H9 (cell line): ENCODE measurements at regions not wholly inside any gene's neighbourhood (a gene's known extent, or its start where the extent isn't known, plus 50 kb on each side); places are given as distances from the start of the nearest gene placed in this dataset.
"Not testable (repeated sequence)": the region's sequence is repeated elsewhere in the genome, so short reads cannot be mapped to it uniquely, and the experiment has no call there.

Source experiments
- DNase-seq: peaks from one replicate; pipeline ENCODE4 v3.0.0-alpha.2; 2017
- H2AFZ ChIP-seq: one replicate; pipeline ENCODE4 v1.6.1; 2013; ENCODE audit warnings: mild to moderate bottlenecking, low read length, control low read depth, moderate library complexity
- H2AK5ac ChIP-seq: 2 replicates; pipeline ENCODE4 v1.6.1; 2013; ENCODE audit warnings: low read length, control low read depth, mixed read lengths; ENCODE audit not compliant: insufficient read length
- H2BK120ac ChIP-seq: one replicate; pipeline ENCODE4 v1.6.1; 2013; ENCODE audit warnings: low read depth, mild to moderate bottlenecking, low read length, control low read depth, inconsistent platforms; ENCODE audit not compliant: poor library complexity, severe bottlenecking
- H2BK12ac ChIP-seq: 2 replicates; pipeline ENCODE4 v1.6.1; 2013; ENCODE audit warnings: low read length, control low read depth, mixed read lengths, low read depth; ENCODE audit not compliant: insufficient read length
- H2BK15ac ChIP-seq: 2 replicates; pipeline ENCODE4 v1.6.1; 2013; ENCODE audit warnings: low read depth, low read length, control low read depth
- H2BK20ac ChIP-seq: one replicate; pipeline ENCODE4 v1.6.1; 2013; ENCODE audit warnings: low read depth, mild to moderate bottlenecking, low read length, control low read depth, inconsistent platforms; ENCODE audit not compliant: poor library complexity, severe bottlenecking
- H2BK5ac ChIP-seq: 2 replicates; pipeline ENCODE4 v1.6.1; 2013; ENCODE audit warnings: low read length, control low read depth, mixed read lengths; ENCODE audit not compliant: insufficient read length
- H3K14ac ChIP-seq: 2 replicates; pipeline ENCODE4 v1.6.1; 2013; ENCODE audit warnings: low read length, control low read depth; ENCODE audit not compliant: insufficient read depth
- H3K18ac ChIP-seq: 2 replicates; pipeline ENCODE4 v1.6.1; 2013; ENCODE audit warnings: low read depth, mild to moderate bottlenecking, mixed read lengths, low read length, control low read depth; ENCODE audit not compliant: insufficient read length
- H3K23ac ChIP-seq: 2 replicates; pipeline ENCODE4 v1.6.1; 2013; ENCODE audit warnings: low read length, control low read depth, mixed read lengths, low read depth; ENCODE audit not compliant: insufficient read length
- H3K23me2 ChIP-seq: 2 replicates; pipeline ENCODE4 v1.6.1; 2013; ENCODE audit warnings: low read depth, mild to moderate bottlenecking, mixed read lengths, low read length, control low read depth; ENCODE audit not compliant: insufficient read length, poor library complexity, severe bottlenecking
- H3K27ac ChIP-seq: 2 replicates; pipeline ENCODE4 v1.5.1; 2013; ENCODE audit warnings: low read length, control low read depth, mixed read lengths, low read depth; ENCODE audit not compliant: insufficient read length
- H3K27me3 ChIP-seq: 2 replicates; pipeline ENCODE4 v1.6.1; 2013; ENCODE audit warnings: low read length, control low read depth, inconsistent platforms; ENCODE audit not compliant: insufficient read depth
- H3K4ac ChIP-seq: 2 replicates; pipeline ENCODE4 v1.6.1; 2013; ENCODE audit warnings: low read depth, mild to moderate bottlenecking, control low read depth, inconsistent platforms, low read length, moderate library complexity
- H3K4me1 ChIP-seq: 2 replicates; pipeline ENCODE4 v1.6.1; 2013; ENCODE audit warnings: low read length, control low read depth, inconsistent platforms; ENCODE audit not compliant: insufficient read depth
- H3K4me2 ChIP-seq: 2 replicates; pipeline ENCODE4 v1.6.1; 2013; ENCODE audit warnings: low read length, control low read depth, mixed read lengths; ENCODE audit not compliant: insufficient read length, insufficient read depth
- H3K56ac ChIP-seq: 2 replicates; pipeline ENCODE4 v1.6.1; 2013; ENCODE audit warnings: low read depth, mild to moderate bottlenecking, mixed read lengths, low read length, control low read depth; ENCODE audit not compliant: insufficient read length
- H3K79me1 ChIP-seq: 2 replicates; pipeline ENCODE4 v1.6.1; 2013; ENCODE audit warnings: low read depth, mild to moderate bottlenecking, moderate library complexity, low read length, control low read depth, inconsistent platforms; ENCODE audit not compliant: insufficient read depth, poor library complexity, severe bottlenecking
- H3K79me2 ChIP-seq: 2 replicates; pipeline ENCODE4 v1.6.1; 2013; ENCODE audit warnings: low read length, control low read depth, inconsistent platforms; ENCODE audit not compliant: insufficient read depth
- H3K9ac ChIP-seq: 2 replicates; pipeline ENCODE4 v1.6.1; 2013; ENCODE audit warnings: low read length, control low read depth, mixed read lengths; ENCODE audit not compliant: insufficient read length; ENCODE audit errors: extremely low read depth
- H3K9me3 ChIP-seq: one replicate; pipeline ENCODE4 v1.6.1; 2013; ENCODE audit warnings: low read depth, low read length, inconsistent platforms; ENCODE audit not compliant: control insufficient read depth
- H3T11ph ChIP-seq: one replicate; pipeline ENCODE4 v1.6.1; 2013; ENCODE audit warnings: mild to moderate bottlenecking, low read length, control low read depth, inconsistent platforms
- H4K20me1 ChIP-seq: one replicate; pipeline ENCODE4 v1.6.1; 2013; ENCODE audit not compliant: control insufficient read depth, insufficient read length, insufficient read depth
- H4K5ac ChIP-seq: 2 replicates; pipeline ENCODE4 v1.6.1; 2013; ENCODE audit warnings: low read depth, mild to moderate bottlenecking, mixed read lengths, low read length, control low read depth; ENCODE audit not compliant: insufficient read length
- H4K8ac ChIP-seq: replicated peaks from 2 replicates; pipeline ENCODE4 v1.6.1; 2013; ENCODE audit warnings: low read length, control low read depth, mixed read lengths, low read depth; ENCODE audit not compliant: insufficient read length
- H4K91ac ChIP-seq: 2 replicates; pipeline ENCODE4 v1.6.1; 2013; ENCODE audit warnings: low read depth, mild to moderate bottlenecking, moderate library complexity, mixed read lengths, low read length, control low read depth; ENCODE audit not compliant: insufficient read length
- H3K27ac Mint-ChIP-seq, 3 experiments: 2 replicates in 2 of 3; 3 replicates in 1 of 3; pipeline ENCODE4 v1.8.0; 2020 to 2021; ENCODE audit warnings: mixed read lengths in 3 of 3, mild to moderate bottlenecking in 1 of 3, moderate library complexity in 1 of 3
- H3K27me3 Mint-ChIP-seq: 2 replicates; pipeline ENCODE4 v1.8.0; 2021; ENCODE audit warnings: low read depth, mild to moderate bottlenecking, moderate library complexity, mixed read lengths
- H3K36me3 Mint-ChIP-seq, 3 experiments: 2 replicates in 2 of 3; 3 replicates in 1 of 3; pipeline ENCODE4 v1.8.0; 2020 to 2021; ENCODE audit warnings: low read depth in 3 of 3, mixed read lengths in 3 of 3; ENCODE audit not compliant: insufficient read depth in 1 of 3
- H3K4me1 Mint-ChIP-seq, 2 experiments: 2 replicates each; pipeline ENCODE4 v1.8.0; 2020; ENCODE audit warnings: mixed read lengths in 2 of 2
- H3K4me3 Mint-ChIP-seq, 2 experiments: 2 replicates in 1 of 2; 3 replicates in 1 of 2; pipeline ENCODE4 v1.8.0; 2020 to 2021; ENCODE audit warnings: mild to moderate bottlenecking in 2 of 2, mixed read lengths in 2 of 2, moderate library complexity in 1 of 2
- H3K9me3 Mint-ChIP-seq, 2 experiments: 2 replicates in 1 of 2; 3 replicates in 1 of 2; pipeline ENCODE4 v1.8.0; 2020; ENCODE audit warnings: mild to moderate bottlenecking in 2 of 2, mixed read lengths in 2 of 2, moderate library complexity in 1 of 2
- whole genome bisulfite sequencing: extraction: QIAGEN DNeasy Blood & Tissue Kit; methylation state at CpG from one replicate; pipeline ENCODE4 v1.1.7; 2013; ENCODE audit warnings: missing lambda C conversion rate, low lambda C conversion rate, mixed read lengths; ENCODE audit not compliant: insufficient read length; ENCODE audit errors: extremely low coverage; 5-methylcytosine and 5-hydroxymethylcytosine counted together
- TF ChIP-seq, protein P1 (sequence below): fragments of 200-600 bp; sonication (generic); conservative IDR thresholded peaks from 3 replicates; pipeline ENCODE4 v1.8.0; 2021; ENCODE audit warnings: antibody characterized with exemption, mild to moderate bottlenecking

DNA sequence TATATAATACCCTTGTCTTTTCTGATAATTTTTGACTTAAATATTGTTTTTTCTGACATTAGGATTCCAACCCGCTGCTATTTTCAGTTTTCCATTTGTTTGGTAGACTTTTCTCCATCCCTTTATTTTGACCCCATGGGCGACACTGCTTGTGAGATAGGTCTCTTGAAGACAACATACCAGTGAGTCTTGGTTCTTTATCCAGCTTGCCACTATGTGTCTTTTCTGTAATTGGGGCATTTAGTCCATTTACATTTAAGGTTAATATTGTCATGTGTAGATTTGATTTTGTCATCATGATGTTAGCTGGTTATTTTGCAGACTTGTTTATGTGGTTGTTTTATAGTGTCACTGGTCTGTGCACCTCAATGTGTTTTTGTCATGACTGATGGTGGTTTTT is 67.7 kb upstream of the IRAK1BP1 start:
- Histone ChIP-seq H4K8ac (no peak overlapping the region), H3K4ac (no peak overlapping the region), H3K27me3 (no peaks in the 10 kb centered on the region), H3K9me3 (no peaks in the 10 kb centered on the region), H3K27ac (no peak overlapping the region), H2BK5ac (no peak overlapping the region), H3K23ac (no peak overlapping the region), H3K79me1 (no peaks in the 10 kb centered on the region), H4K20me1 (no peaks in the 10 kb centered on the region), H2AFZ (no peak overlapping the region), H3K79me2 (no peaks in the 10 kb centered on the region), H2AK5ac (no peak overlapping the region), H3K23me2 (no peaks in the 10 kb centered on the region), H2BK15ac (no peak overlapping the region), H2BK20ac (no peak overlapping the region), H2BK120ac (no peak overlapping the region), H4K5ac (no peak overlapping the region), H2BK12ac (no peak overlapping the region), H3K56ac (no peak overlapping the region), H3K4me1 (no peaks in the 10 kb centered on the region), H3T11ph (no peak overlapping the region), H3K14ac (no peak overlapping the region), H4K91ac (no peak overlapping the region), H3K9ac (no peak overlapping the region), H3K18ac (no peak overlapping the region), H3K4me2 (no peak overlapping the region)
- no peaks in the 10 kb centered on the region for H3K4me1 Mint-ChIP-seq
- TF ChIP-seq, protein P1, sequence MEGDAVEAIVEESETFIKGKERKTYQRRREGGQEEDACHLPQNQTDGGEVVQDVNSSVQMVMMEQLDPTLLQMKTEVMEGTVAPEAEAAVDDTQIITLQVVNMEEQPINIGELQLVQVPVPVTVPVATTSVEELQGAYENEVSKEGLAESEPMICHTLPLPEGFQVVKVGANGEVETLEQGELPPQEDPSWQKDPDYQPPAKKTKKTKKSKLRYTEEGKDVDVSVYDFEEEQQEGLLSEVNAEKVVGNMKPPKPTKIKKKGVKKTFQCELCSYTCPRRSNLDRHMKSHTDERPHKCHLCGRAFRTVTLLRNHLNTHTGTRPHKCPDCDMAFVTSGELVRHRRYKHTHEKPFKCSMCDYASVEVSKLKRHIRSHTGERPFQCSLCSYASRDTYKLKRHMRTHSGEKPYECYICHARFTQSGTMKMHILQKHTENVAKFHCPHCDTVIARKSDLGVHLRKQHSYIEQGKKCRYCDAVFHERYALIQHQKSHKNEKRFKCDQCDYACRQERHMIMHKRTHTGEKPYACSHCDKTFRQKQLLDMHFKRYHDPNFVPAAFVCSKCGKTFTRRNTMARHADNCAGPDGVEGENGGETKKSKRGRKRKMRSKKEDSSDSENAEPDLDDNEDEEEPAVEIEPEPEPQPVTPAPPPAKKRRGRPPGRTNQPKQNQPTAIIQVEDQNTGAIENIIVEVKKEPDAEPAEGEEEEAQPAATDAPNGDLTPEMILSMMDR: no peak
- no peak overlapping the region for H3K27ac Mint-ChIP-seq
- WGBS: no CpG with 5 or more reads among the region's 2 CpGs
- no peak for DNase-seq
- H3K4me3 Mint-ChIP-seq: no peak overlapping the region
- H3K27me3 Mint-ChIP-seq: no peaks in the 10 kb centered on the region; the same call in 1 of the 2 replicates
- no peaks in the 10 kb centered on the region; a peak in 1 of 7 replicates for H3K36me3 Mint-ChIP-seq
- H3K9me3 Mint-ChIP-seq: peaks cover 5 to 17% of the 10 kb centered on the region in 2 experiments; a peak in 4 of 5 replicates

DNA sequence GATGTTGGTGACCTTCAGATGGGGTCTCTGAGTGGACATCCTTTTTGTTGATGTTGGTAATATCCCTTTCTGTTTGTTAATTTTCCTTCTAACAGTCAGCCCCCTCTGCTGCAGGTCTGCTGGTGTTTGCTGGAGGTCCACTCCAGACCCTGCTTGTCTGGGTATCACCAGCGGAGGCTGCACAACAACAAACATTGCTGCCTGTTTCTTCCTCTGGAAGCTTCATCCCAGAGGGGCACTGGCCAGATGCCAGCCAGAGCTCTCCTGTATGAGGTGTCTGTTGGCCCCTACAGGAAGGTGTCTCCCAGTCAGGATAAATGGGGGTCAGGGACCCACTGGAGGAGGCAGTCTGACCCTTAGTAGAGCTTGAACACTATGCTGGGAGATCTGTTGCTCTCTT is 60.6 kb upstream of the IRAK1BP1 start:
- not testable (repeated sequence) for H3K79me2 ChIP-seq, H2BK5ac ChIP-seq, H4K5ac ChIP-seq, H3K36me3 Mint-ChIP-seq, H3K4ac ChIP-seq, H2BK15ac ChIP-seq, H3T11ph ChIP-seq, H2AK5ac ChIP-seq, H3K4me1 ChIP-seq, H3K18ac ChIP-seq, H3K27ac Mint-ChIP-seq, DNase-seq, H2BK12ac ChIP-seq, H3K23me2 ChIP-seq, H3K9me3 Mint-ChIP-seq, H3K4me3 Mint-ChIP-seq, H3K4me1 Mint-ChIP-seq, H3K4me2 ChIP-seq, H2AFZ ChIP-seq, H3K27me3 Mint-ChIP-seq, H3K27me3 ChIP-seq, H3K9me3 ChIP-seq, H4K8ac ChIP-seq, H4K20me1 ChIP-seq, H3K79me1 ChIP-seq, H3K14ac ChIP-seq, H2BK120ac ChIP-seq, H3K27ac ChIP-seq, H3K23ac ChIP-seq, H3K56ac ChIP-seq, H3K9ac ChIP-seq, H2BK20ac ChIP-seq, H4K91ac ChIP-seq
- WGBS: no CpG with 5 or more reads among the region's 1 CpG
